T1000 (cell line): ENCODE measurements at regions not wholly inside any gene's neighbourhood (a gene's known extent, or its start where the extent isn't known, plus 50 kb on each side); places are given as distances from the start of the nearest gene placed in this dataset.

Experiments
- DNase-seq: peaks from one replicate; lab custom pipeline; 2025; ENCODE audit warnings: mixed read lengths; lab: John Stamatoyannopoulos, UW

- no peak for DNase-seq
Measured at GRCh38 chr1:234884006-234884405, 244.6 kb downstream of the TOMM20 start.

- no peak for DNase-seq
Measured at GRCh38 chr1:234882898-234883297, 245.7 kb downstream of the TOMM20 start.

- no peak for DNase-seq
Measured at GRCh38 chr1:234881893-234882771, 246.5 kb downstream of the TOMM20 start.

GRCh38 chr1:234879147-234880080 is 249.2 kb downstream of the TOMM20 start:
- DNase-seq, result no peak

DNA sequence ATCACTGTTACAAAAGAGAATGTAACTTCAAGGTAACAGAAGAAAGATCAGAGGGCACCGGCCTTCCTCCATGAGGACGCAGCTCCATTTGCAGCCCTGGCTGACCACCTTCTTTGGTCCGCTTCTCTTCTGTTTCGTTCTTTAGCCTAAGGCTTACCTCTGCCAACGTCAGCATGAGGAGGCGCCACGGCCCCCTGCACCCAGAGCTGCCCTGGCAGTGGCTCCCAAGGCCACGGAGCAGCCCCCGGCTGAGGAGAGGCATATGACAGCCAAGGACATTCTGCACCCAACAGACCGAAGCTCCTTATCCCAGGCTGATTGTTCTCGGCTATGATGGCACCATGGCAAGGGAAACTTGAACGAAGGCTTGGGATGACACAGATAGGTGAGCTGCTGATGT is 250.3 kb downstream of the TOMM20 start:
- DNase-seq, result no peak

DNA sequence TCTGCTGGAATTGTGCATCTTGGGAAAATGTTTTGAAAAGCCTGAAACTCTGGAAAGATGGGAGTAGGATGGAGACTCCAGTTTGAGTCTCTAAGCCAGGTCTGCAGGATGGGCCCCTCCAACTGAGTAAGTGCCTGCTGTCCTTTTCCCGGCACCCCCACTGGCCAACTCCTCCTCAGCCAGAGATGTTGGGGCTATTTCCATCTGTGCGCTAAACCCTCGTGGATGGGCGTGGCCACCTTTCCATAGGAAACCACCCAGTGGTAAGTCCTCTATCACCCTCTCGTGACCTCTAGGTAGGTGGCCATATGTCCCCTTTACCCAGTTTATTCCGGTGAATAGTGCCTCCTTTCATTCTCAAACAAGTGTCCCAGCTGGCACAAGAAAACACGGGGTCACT is 250.9 kb downstream of the TOMM20 start:
- no peak for DNase-seq

GRCh38 chr1:234875953-234876855 is 252.4 kb downstream of the TOMM20 start:
- DNase-seq, result no peak

GRCh38 chr1:234875328-234875952 is 253.2 kb downstream of the TOMM20 start:
- DNase-seq, result no peak

- DNase-seq, result no peak
Measured at GRCh38 chr1:234874291-234875288, 254.0 kb downstream of the TOMM20 start.

DNA sequence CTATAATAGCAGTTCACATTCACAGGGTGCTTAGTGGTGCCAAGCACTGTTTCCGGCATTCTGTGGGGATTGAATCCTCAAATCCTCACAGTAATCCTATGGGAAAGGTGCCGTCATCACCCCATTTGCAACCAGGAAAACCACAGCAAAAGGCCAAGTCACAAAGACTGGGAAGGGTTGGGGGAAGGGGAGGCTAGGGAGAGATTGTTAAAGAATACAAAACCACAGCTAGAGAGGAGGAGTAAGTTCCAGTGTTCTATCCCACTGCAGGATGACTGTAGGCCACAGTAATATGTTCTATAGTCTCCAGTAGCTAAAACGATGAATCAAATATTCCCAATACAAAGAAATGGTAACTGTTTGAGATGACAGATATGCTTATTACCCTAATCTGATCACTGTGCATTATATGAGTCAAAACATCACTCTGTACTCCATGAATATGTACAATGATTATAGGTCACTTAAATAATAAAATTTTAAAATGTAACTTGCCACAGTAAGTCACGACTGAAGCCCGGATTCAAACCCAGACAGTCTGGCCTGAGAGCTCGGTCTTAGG is 256.8 kb downstream of the TOMM20 start:
- no peak for DNase-seq

DNA sequence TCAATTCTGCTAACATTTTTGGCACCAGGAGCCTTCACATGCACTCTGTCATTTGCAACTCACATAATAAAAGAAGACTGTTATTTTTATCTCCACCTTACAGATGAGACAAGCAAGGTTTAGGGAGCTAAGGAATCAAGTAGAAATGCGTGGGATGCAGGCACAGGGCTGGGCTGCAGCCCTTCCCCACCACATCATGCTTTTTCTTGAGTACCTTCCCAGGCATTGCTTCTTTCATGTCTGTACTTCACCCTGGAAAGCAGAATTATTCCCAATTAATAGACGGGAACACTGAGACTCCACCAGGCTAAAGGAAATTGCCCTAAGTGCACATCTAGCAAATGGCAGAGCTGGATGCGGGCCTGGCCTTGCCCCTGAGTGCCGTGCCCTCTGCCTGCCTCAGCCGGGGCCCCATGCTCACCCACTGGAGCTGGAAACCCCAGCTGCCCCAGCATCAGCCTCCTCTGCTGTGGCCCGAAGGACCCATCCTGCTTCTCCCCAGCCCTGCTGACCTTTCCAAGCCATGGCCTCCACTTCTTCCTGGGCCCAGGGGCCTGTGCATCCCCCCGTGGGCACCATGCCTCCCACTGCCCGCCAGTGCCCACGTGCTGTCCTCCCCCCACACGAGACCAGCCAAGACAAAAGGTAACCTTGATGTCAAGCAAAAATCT is 257.5 kb downstream of the TOMM20 start:
- DNase-seq, result no peak

- no peak for DNase-seq
Measured at GRCh38 chr1:234870020-234870981, 258.3 kb downstream of the TOMM20 start.

- DNase-seq, result no peak
Measured at GRCh38 chr1:234869182-234870019, 259.2 kb downstream of the TOMM20 start.

- DNase-seq, result no peak
Measured at GRCh38 chr1:234868296-234869147, 258.5 kb upstream of the IRF2BP2 start.

DNA sequence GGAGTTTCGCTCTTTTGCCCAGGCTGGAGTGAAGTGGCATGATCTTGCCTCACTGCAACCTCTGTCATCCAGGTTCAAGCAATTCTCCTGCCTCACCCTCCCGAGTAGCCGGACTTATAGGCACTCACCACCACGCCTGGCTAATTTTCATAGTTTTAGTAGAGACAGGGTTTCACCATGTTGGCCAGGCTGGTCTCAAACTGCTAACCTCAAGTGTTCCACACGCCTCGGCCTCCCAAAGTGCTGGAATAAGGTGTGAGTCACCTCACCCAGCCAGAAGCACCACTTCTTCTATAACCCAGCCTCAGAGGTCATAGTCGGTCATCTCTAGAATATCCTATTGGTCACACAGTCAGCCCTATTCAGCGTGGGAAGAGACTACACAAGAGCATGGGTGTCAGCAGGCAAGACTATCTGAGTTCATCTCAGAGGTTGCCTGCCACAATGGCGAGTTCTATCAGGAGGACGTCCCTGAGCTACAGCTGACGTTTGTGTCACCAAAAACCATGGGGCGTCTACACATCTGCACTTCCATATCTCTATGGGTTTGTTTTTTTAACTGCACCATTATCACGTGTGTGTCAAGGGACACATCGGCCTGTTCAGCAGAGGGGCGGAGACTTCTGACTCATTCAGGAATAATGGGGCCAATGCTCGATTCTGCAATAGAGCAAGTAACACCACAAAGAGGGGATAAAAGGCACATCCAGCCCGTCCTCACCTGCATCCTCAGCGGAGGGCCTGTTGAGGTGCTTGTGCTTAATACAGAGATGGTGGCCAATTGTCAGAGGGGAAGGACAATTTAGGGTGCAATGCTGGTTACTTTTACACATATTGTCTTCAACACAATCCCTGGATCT is 256.3 kb upstream of the IRF2BP2 start:
- DNase-seq, result peak; percentile 36
